CD14-positive monocyte (primary cell): ENCODE measurements at regions not wholly inside any gene's neighbourhood (a gene's known extent, or its start where the extent isn't known, plus 50 kb on each side); places are given as distances from the start of the nearest gene placed in this dataset.

ENCODE experiments used
- DNase-seq, 3 donors: peaks; one replicate each; pipeline ENCODE4 v3.0.0-alpha.2; 2011 to 2022
- H2AFZ ChIP-seq: 2 replicates; pipeline ENCODE4 v1.6.0; 2012; ENCODE audit warnings: mild to moderate bottlenecking, low read depth, low read length, inconsistent platforms; ENCODE audit not compliant: insufficient read depth, poor library complexity, severe bottlenecking
- H3K27ac ChIP-seq, 2 donors: 1 replicate in 1 of 2; 2 replicates in 1 of 2; pipeline ENCODE4 v1.5.1; 2012 to 2013; ENCODE audit warnings: low read length in 2 of 2, control low read depth in 1 of 2, inconsistent platforms in 1 of 2, low read depth in 1 of 2, mild to moderate bottlenecking in 1 of 2
- H3K27me3 ChIP-seq, 2 donors: one replicate each; pipeline versions ENCODE4 v1.6.0 to v1.6.1; 2011 to 2013; ENCODE audit warnings: low read length in 2 of 2; ENCODE audit not compliant: control insufficient read depth in 2 of 2, insufficient read depth in 2 of 2
- H3K36me3 ChIP-seq, 2 donors: replicated peaks in 1 of 2; 1 replicate in 1 of 2; 2 replicates in 1 of 2; pipeline versions ENCODE4 v1.5.1 to v1.6.1; 2012 to 2013; ENCODE audit warnings: low read length in 2 of 2, control low read depth in 1 of 2, inconsistent platforms in 1 of 2, mild to moderate bottlenecking in 1 of 2; ENCODE audit not compliant: insufficient read depth in 2 of 2, control insufficient read depth in 1 of 2
- H3K4me1 ChIP-seq, 2 donors: 1 replicate in 1 of 2; 2 replicates in 1 of 2; pipeline versions ENCODE4 v1.5.1 to v1.6.1; 2012 to 2013; ENCODE audit warnings: low read length in 2 of 2, control low read depth in 1 of 2, inconsistent platforms in 1 of 2, mild to moderate bottlenecking in 1 of 2, moderate library complexity in 1 of 2; ENCODE audit not compliant: insufficient read depth in 2 of 2, control insufficient read depth in 1 of 2
- H3K4me2 ChIP-seq: replicated peaks from 2 replicates; pipeline ENCODE3; 2012; ENCODE audit warnings: low read length, moderate library complexity, mild to moderate bottlenecking; ENCODE audit not compliant: poor library complexity, severe bottlenecking; ENCODE audit errors: extremely low read depth
- H3K4me3 ChIP-seq, 3 experiments: fragments of 200-600 bp in 1 of 3; sonication (generic) in 1 of 3; replicated peaks in 1 of 3; 1 replicate in 2 of 3; 2 replicates in 1 of 3; pipeline ENCODE4 v1.5.1; 2011 to 2013; ENCODE audit warnings: low read length in 3 of 3, mild to moderate bottlenecking in 3 of 3, control low read depth in 2 of 3, low read depth in 2 of 3, inconsistent platforms in 1 of 3, moderate library complexity in 1 of 3
- H3K79me2 ChIP-seq: 2 replicates; pipeline ENCODE4 v1.6.0; 2012; ENCODE audit warnings: mild to moderate bottlenecking, control low read depth, inconsistent platforms, low read length, moderate library complexity; ENCODE audit not compliant: insufficient read depth
- H3K9ac ChIP-seq: 2 replicates; pipeline ENCODE4 v1.6.0; 2017; ENCODE audit warnings: low read length, mild to moderate bottlenecking; ENCODE audit not compliant: insufficient read depth, poor library complexity, severe bottlenecking
- H3K9me3 ChIP-seq, 2 donors: replicated peaks in 1 of 2; 1 replicate in 1 of 2; 2 replicates in 1 of 2; pipeline versions ENCODE4 v1.5.1 to v1.6.1; 2012 to 2013; ENCODE audit warnings: low read length in 2 of 2, control low read depth in 1 of 2; ENCODE audit not compliant: control insufficient read depth in 1 of 2, insufficient read depth in 1 of 2
- H4K20me1 ChIP-seq: 2 replicates; pipeline ENCODE4 v1.6.0; 2012; ENCODE audit warnings: mild to moderate bottlenecking, low read length, control low read depth, moderate library complexity; ENCODE audit not compliant: insufficient read depth
- H3K27ac Mint-ChIP-seq, 7 donors: one replicate each; pipeline ENCODE4 v1.8.0; 2020; ENCODE audit warnings: mild to moderate bottlenecking in 7 of 7, mixed read lengths in 7 of 7, moderate library complexity in 6 of 7, inconsistent platforms in 2 of 7
- H3K27me3 Mint-ChIP-seq, 3 donors: one replicate each; pipeline ENCODE4 v1.8.0; 2021 to 2022; ENCODE audit warnings: low read depth in 3 of 3, mild to moderate bottlenecking in 3 of 3, mixed read lengths in 3 of 3, moderate library complexity in 3 of 3, inconsistent platforms in 1 of 3
- H3K36me3 Mint-ChIP-seq, 2 donors: one replicate each; pipeline ENCODE4 v1.8.0; 2020; ENCODE audit warnings: mixed read lengths in 2 of 2, inconsistent platforms in 1 of 2, mild to moderate bottlenecking in 1 of 2
- H3K4me1 Mint-ChIP-seq: one replicate; pipeline ENCODE4 v1.8.0; 2020; ENCODE audit warnings: mild to moderate bottlenecking, mixed read lengths
- H3K4me3 Mint-ChIP-seq, 2 donors: one replicate each; pipeline ENCODE4 v1.8.0; 2020; ENCODE audit warnings: mild to moderate bottlenecking in 2 of 2, mixed read lengths in 2 of 2, moderate library complexity in 1 of 2
- H3K9me3 Mint-ChIP-seq, 7 donors: one replicate each; pipeline ENCODE4 v1.8.0; 2020 to 2022; ENCODE audit warnings: mixed read lengths in 7 of 7, mild to moderate bottlenecking in 6 of 7, moderate library complexity in 6 of 7, inconsistent platforms in 2 of 7
- WGBS: methylation state at CpG from one replicate; pipeline ENCODE4 v1.1.5; 2013; ENCODE audit warnings: missing lambda C conversion rate; ENCODE audit not compliant: insufficient coverage; 5-methylcytosine and 5-hydroxymethylcytosine counted together
- intact Hi-C, 2 donors: fragments of 100-400 bp; cut with micrococcal nuclease; formaldehyde crosslinking; loops; one replicate each; pipeline versions ENCODE4 v1.15.0 to v1.15.1; 2023
- TF ChIP-seq, protein P1 (sequence below): fragments of 200-600 bp; IDR thresholded peaks from one replicate; pipeline ENCODE4 v1.8.0; 2022; ENCODE audit warnings: antibody characterized with exemption, mild to moderate bottlenecking

DNA sequence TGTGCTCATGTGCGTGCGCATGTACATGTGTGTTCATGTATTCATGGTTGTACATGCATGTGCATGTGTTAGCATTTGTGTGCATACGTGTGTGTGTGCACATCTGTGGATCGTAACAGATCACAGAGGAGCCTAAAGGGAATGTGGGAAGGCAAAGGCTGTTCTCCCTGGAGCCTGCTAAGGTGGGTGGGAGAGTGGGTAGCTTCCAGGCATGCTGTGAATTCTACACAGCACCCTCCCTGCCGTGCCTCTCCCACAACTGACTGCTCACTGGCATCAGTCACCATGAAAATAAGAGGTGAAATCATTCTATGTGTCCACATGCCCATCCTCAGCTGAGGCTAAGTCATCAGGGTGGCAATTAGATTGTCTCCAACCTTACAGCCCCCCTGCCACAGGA lies 600.9 kb downstream of the MID1IP1 start:
- H2AFZ ChIP-seq, result no peak overlapping the region
- H3K36me3 ChIP-seq, result no peaks in the 10 kb centered on the region
- Mint-ChIP-seq H3K9me3 (peaks cover 0 to 2% (median 0%) of the 10 kb centered on the region in 7 donors), H3K27ac (no peak overlapping the region), H3K4me3 (no peak overlapping the region), H3K27me3 (peaks cover 6 to 14% (median 7%) of the 10 kb centered on the region in 3 donors), H3K4me1 (no peaks in the 10 kb centered on the region), H3K36me3 (no peaks in the 10 kb centered on the region)
- H3K27me3 ChIP-seq, result no peaks in the 10 kb centered on the region
- no peaks in the 10 kb centered on the region for H3K79me2 ChIP-seq
- WGBS, result 100% methylated on average over 2 of the region's 5 CpGs
- no peaks in the 10 kb centered on the region for H4K20me1 ChIP-seq
- no peaks in the 10 kb centered on the region for H3K9me3 ChIP-seq
- TF ChIP-seq, protein P1, sequence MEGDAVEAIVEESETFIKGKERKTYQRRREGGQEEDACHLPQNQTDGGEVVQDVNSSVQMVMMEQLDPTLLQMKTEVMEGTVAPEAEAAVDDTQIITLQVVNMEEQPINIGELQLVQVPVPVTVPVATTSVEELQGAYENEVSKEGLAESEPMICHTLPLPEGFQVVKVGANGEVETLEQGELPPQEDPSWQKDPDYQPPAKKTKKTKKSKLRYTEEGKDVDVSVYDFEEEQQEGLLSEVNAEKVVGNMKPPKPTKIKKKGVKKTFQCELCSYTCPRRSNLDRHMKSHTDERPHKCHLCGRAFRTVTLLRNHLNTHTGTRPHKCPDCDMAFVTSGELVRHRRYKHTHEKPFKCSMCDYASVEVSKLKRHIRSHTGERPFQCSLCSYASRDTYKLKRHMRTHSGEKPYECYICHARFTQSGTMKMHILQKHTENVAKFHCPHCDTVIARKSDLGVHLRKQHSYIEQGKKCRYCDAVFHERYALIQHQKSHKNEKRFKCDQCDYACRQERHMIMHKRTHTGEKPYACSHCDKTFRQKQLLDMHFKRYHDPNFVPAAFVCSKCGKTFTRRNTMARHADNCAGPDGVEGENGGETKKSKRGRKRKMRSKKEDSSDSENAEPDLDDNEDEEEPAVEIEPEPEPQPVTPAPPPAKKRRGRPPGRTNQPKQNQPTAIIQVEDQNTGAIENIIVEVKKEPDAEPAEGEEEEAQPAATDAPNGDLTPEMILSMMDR, result no peak
- no peak overlapping the region for H3K4me2 ChIP-seq
- DNase-seq, result no peak
- intact Hi-C loops, result no loop called here
- no peak overlapping the region for H3K4me3 ChIP-seq
- H3K27ac ChIP-seq, result no peak overlapping the region
- H3K9ac ChIP-seq, result no peak overlapping the region
- no peaks in the 10 kb centered on the region for H3K4me1 ChIP-seq

DNA sequence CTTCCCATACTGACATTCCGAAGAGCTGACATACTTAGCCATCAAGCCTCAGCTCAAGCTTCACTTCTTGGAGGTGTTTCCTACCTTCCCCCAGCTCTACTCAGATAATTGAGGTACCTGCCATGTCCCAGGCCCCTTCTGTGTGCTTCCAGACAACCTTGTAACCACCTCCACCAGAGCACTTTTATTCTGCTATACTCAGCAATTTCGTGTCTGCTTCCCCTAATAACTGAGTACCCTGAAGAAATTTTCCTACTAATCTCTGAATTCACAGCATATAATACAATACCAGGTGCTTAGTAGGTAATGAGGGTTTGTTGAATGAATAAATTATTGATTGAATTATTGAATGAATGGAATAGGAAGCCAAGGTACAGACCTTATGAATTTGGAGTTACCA lies 605.5 kb downstream of the MID1IP1 start:
- intact Hi-C loops, result no loop called here

More for the DNA sequence above, 605.5 kb downstream of the MID1IP1 start:
- H2AFZ ChIP-seq, result no peak overlapping the region
- H3K9ac ChIP-seq, result no peak overlapping the region
- Mint-ChIP-seq H3K9me3 (no peaks in the 10 kb centered on the region), H3K4me1 (no peaks in the 10 kb centered on the region), H3K4me3 (no peak overlapping the region), H3K27me3 (peaks cover 1 to 11% (median 4%) of the 10 kb centered on the region in 3 donors), H3K36me3 (no peaks in the 10 kb centered on the region), H3K27ac (no peak overlapping the region)
- no peak overlapping the region for H3K4me3 ChIP-seq
- no peaks in the 10 kb centered on the region for H3K79me2 ChIP-seq
- H4K20me1 ChIP-seq, result no peaks in the 10 kb centered on the region
- no peak for DNase-seq
- no peak overlapping the region for H3K4me2 ChIP-seq
- TF ChIP-seq, protein P1, result no peak
- no peaks in the 10 kb centered on the region for H3K4me1 ChIP-seq
- H3K36me3 ChIP-seq, result no peaks in the 10 kb centered on the region
- H3K27me3 ChIP-seq, result no peaks in the 10 kb centered on the region
- H3K9me3 ChIP-seq, result no peaks in the 10 kb centered on the region
- WGBS, result no CpG with 5 or more reads among the region's 2 CpGs
- H3K27ac ChIP-seq, result no peak overlapping the region
